ENCODE measurements at regions not wholly inside any gene's neighbourhood (a gene's known extent, or its start where the extent isn't known, plus 50 kb on each side); places are given as distances from the start of the nearest gene placed in this dataset.
"Not testable (repeated sequence)": the region's sequence is repeated elsewhere in the genome, so short reads cannot be mapped to it uniquely, and the experiment has no call there.

DNA sequence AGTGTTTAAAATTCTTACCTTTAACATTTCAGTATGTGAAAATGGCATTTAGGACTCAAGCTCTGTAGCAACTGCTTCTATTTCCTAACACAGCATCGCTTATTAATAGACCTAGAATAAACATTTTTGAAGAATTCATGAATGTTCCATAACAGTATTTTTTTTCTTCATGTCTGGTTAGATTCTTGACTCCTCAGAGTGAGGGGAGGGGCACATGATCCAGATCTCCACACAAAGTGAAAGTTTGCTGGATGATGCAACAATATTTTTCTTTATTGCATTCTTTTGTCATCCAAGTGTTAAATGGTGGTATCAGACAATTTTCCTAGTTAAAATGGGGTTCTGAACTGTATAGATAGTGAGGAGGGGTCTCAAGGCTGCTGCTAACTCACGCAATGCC lies 130.8 kb upstream of the MAN2A1 start:
- intact Hi-C loops (cut with DNase I), result no loop called here
- Histone ChIP-seq H3K27ac (no peak overlapping the region), H3K36me3 (no peaks in the 10 kb centered on the region), H3K4me1 (no peaks in the 10 kb centered on the region), H3K27me3 (no peaks in the 10 kb centered on the region), H3K9me3 (peaks cover 0 to 3% of the 10 kb centered on the region in 2 donors), H3K4me3 (no peak overlapping the region)
- DNase-seq, result no peak
- no peak for TF ChIP-seq CTCF (IDR thresholded peaks at IDR 0.05)
- ATAC-seq, result no peak

DNA sequence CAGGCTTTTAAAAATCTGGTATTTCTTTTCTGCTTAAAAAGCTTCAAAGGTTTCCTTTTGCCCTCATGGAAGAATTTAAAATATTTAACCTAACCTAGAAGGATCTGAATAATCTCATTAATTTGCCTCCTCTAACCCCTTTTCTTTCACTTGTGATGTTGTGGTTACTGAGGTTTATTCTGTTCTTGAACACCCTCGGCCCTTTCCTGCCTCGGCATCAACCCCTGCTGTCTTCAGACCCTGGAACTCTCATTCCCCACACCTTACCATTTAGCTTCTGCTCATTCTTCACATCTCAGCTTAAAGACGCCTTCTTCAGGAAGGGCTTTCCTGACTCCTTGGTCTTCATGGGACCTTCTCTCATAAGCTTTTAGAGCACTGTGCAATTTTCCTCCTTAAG lies 131.4 kb upstream of the MAN2A1 start:
- Histone ChIP-seq H3K27ac (no peak overlapping the region), H3K9me3 (peaks cover 0 to 3% of the 10 kb centered on the region in 2 donors), H3K4me1 (no peaks in the 10 kb centered on the region), H3K4me3 (no peak overlapping the region), H3K27me3 (no peaks in the 10 kb centered on the region), H3K36me3 (no peaks in the 10 kb centered on the region)
- ATAC-seq (no peak), DNase-seq (no peak)
- intact Hi-C loops (cut with DNase I), result no loop called here
- no peak for TF ChIP-seq CTCF (IDR thresholded peaks at IDR 0.05)

- H3K27ac ChIP-seq, result no peak overlapping the region
- DNase-seq (no peak), ATAC-seq (no peak)
- no peaks in the 10 kb centered on the region for H3K4me1 ChIP-seq
- peaks cover 0 to 7% of the 10 kb centered on the region in 2 donors for H3K9me3 ChIP-seq
- H3K36me3 ChIP-seq, result no peaks in the 10 kb centered on the region
- TF ChIP-seq CTCF (IDR thresholded peaks at IDR 0.05), result no peak
- no peak overlapping the region for H3K4me3 ChIP-seq
- intact Hi-C loops (cut with DNase I), result no loop called here
- H3K27me3 ChIP-seq, result no peaks in the 10 kb centered on the region
Measured at GRCh38 chr5:109553846-109554245, 135.9 kb upstream of the MAN2A1 start.

DNA sequence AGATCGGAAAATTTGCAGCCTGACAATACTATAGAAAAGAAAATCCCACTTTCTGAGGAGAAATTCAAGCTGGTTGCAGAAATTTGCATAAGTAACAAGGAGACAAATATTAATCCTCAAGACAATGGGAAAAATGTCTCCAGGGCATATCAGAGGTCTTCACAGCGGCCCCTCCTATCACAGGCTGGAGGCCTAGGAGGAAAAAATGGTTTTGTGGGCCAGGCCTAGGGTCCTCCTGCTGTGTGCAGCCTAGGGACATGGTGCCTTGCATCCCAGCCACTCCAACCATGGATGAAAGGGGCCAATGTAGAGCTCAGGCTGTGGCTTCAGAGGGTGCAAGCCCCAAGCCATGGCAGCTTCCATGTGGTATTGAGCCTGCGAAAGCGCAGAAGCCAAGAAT lies 138.5 kb upstream of the MAN2A1 start:
- H3K4me3 ChIP-seq; H3K27ac ChIP-seq; H3K9me3 ChIP-seq; ATAC-seq; DNase-seq; H3K36me3 ChIP-seq; H3K27me3 ChIP-seq; H3K4me1 ChIP-seq; intact Hi-C loops (cut with DNase I): not testable (repeated sequence)

DNA sequence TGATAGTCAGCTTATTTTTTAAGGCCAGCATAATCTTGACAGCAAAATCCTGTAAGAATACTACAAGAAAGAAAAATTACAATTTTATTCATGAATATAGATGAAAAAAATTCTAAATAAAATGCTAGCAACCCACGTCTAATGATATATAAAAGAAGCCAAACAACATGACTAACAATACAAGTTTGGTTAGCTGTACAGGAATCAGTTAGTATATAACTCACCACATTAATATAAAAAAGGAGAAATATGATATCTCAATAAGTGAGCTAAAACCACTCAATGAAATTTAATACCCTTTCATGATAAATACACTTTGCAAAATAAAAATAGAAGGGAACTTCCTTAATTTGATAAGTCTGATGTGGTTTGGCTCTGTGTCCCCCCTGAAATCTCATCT lies 139.7 kb upstream of the MAN2A1 start:
- DNase-seq, result no peak
- ATAC-seq, result no peak
- Histone ChIP-seq H3K4me1 (no peaks in the 10 kb centered on the region), H3K27ac (no peak overlapping the region), H3K36me3 (no peaks in the 10 kb centered on the region), H3K9me3 (peaks cover 0 to 7% of the 10 kb centered on the region in 2 donors), H3K4me3 (no peak overlapping the region), H3K27me3 (no peaks in the 10 kb centered on the region)
- TF ChIP-seq CTCF (IDR thresholded peaks at IDR 0.05), result no peak
- intact Hi-C loops (cut with DNase I), result no loop called here

GRCh38 chr5:109546461-109546860 lies 136.7 kb upstream of the PJA2 start:
- intact Hi-C loops (cut with DNase I), result no loop called here
- no peak for TF ChIP-seq CTCF (IDR thresholded peaks at IDR 0.05)
- no peaks in the 10 kb centered on the region for H3K4me1 ChIP-seq
- no peak overlapping the region for H3K27ac ChIP-seq
- no peaks in the 10 kb centered on the region for H3K27me3 ChIP-seq
- no peak overlapping the region for H3K4me3 ChIP-seq
- ATAC-seq (no peak), DNase-seq (no peak)
- H3K9me3 ChIP-seq, result peaks cover 0 to 4% of the 10 kb centered on the region in 2 donors
- H3K36me3 ChIP-seq, result no peaks in the 10 kb centered on the region

DNA sequence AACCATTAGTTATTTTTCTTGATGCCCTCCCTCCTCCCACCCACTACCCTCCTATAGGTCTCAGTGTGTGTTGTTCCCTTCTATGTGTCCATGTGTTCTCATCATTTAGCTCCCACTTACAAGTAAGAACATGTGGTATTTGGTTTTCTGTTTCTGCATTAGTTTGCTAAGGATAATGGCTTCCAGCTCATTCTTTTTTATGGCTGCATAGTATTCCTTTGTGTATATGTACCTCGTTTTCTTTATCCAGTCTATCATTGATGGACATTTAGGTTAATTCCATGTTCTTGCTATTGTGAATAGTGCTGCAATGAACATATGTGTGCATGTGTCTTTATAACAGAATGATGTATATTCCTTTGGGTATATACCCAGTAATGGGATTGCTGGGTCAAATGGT lies 135.1 kb upstream of the PJA2 start:
- H3K9me3 ChIP-seq; DNase-seq; H3K27ac ChIP-seq; ATAC-seq; H3K36me3 ChIP-seq; H3K4me3 ChIP-seq; H3K4me1 ChIP-seq; intact Hi-C loops (cut with DNase I); H3K27me3 ChIP-seq: not testable (repeated sequence)

GRCh38 chr5:109538692-109539091 lies 128.9 kb upstream of the PJA2 start:
- H3K9me3 ChIP-seq; H3K4me1 ChIP-seq; ATAC-seq; intact Hi-C loops (cut with DNase I); H3K36me3 ChIP-seq; H3K27me3 ChIP-seq; DNase-seq; H3K27ac ChIP-seq; H3K4me3 ChIP-seq: not testable (repeated sequence)

GRCh38 chr5:109535090-109535489 lies 125.3 kb upstream of the PJA2 start:
- H3K4me3 ChIP-seq; H3K9me3 ChIP-seq; H3K27me3 ChIP-seq; ATAC-seq; H3K4me1 ChIP-seq; intact Hi-C loops (cut with DNase I); H3K27ac ChIP-seq; DNase-seq; H3K36me3 ChIP-seq: not testable (repeated sequence)
